ENCODE measurements at regions not wholly inside any gene's neighbourhood (a gene's known extent, or its start where the extent isn't known, plus 50 kb on each side); places are given as distances from the start of the nearest gene placed in this dataset.

GRCh38 chr7:9621927-9622326 lies 1188.5 kb downstream of the NXPH1 start:
- Mint-ChIP-seq H3K4me1 (ENCODE audit: unreplicated experiment) (no peaks in the 10 kb centered on the region), H3K36me3 (ENCODE audit: low read depth, unreplicated experiment) (no peaks in the 10 kb centered on the region)

GRCh38 chr7:9625953-9626352 lies 1192.5 kb downstream of the NXPH1 start:
- H3K36me3 Mint-ChIP-seq (ENCODE audit: low read depth, unreplicated experiment): no peaks in the 10 kb centered on the region
- H3K4me1 Mint-ChIP-seq (ENCODE audit: unreplicated experiment): no peaks in the 10 kb centered on the region
- no peak overlapping the region for H3K27ac Mint-ChIP-seq (ENCODE audit: unreplicated experiment)
- no peaks in the 10 kb centered on the region for H3K27me3 Mint-ChIP-seq (ENCODE audit: unreplicated experiment)
- H3K9me3 Mint-ChIP-seq (ENCODE audit: unreplicated experiment): no peaks in the 10 kb centered on the region
- DNase-seq (ENCODE audit: low spot score): no peak
- H3K4me3 Mint-ChIP-seq (ENCODE audit: unreplicated experiment): no peak overlapping the region
- no peak for TF ChIP-seq CTCF (IDR thresholded peaks at IDR 0.05; ENCODE audit: unreplicated experiment)

More at GRCh38 chr7:9621927-9622326, 1188.5 kb downstream of the NXPH1 start:
- DNase-seq (ENCODE audit: low spot score): no peak
- H3K27ac Mint-ChIP-seq (ENCODE audit: unreplicated experiment): no peak overlapping the region
- no peak for TF ChIP-seq CTCF (IDR thresholded peaks at IDR 0.05; ENCODE audit: unreplicated experiment)
- H3K9me3 Mint-ChIP-seq (ENCODE audit: unreplicated experiment): no peaks in the 10 kb centered on the region
- H3K27me3 Mint-ChIP-seq (ENCODE audit: unreplicated experiment): no peaks in the 10 kb centered on the region
- H3K4me3 Mint-ChIP-seq (ENCODE audit: unreplicated experiment): peak overlapping the region; percentile 56

- Mint-ChIP-seq H3K27ac (ENCODE audit: unreplicated experiment) (no peak overlapping the region), H3K4me1 (ENCODE audit: unreplicated experiment) (no peaks in the 10 kb centered on the region), H3K9me3 (ENCODE audit: unreplicated experiment) (no peaks in the 10 kb centered on the region), H3K4me3 (ENCODE audit: unreplicated experiment) (no peak overlapping the region), H3K27me3 (ENCODE audit: unreplicated experiment) (no peaks in the 10 kb centered on the region), H3K36me3 (ENCODE audit: low read depth, unreplicated experiment) (no peaks in the 10 kb centered on the region)
- TF ChIP-seq CTCF (IDR thresholded peaks at IDR 0.05; ENCODE audit: unreplicated experiment): no peak
- no peak for DNase-seq (ENCODE audit: low spot score)
Observed at GRCh38 chr7:9645756-9646155, 1212.3 kb downstream of the NXPH1 start.

GRCh38 chr7:9657257-9657656 lies 1223.8 kb downstream of the NXPH1 start:
- H3K27me3 Mint-ChIP-seq (ENCODE audit: unreplicated experiment): peaks cover 6% of the 10 kb centered on the region
- no peak for DNase-seq (ENCODE audit: low spot score)
- no peaks in the 10 kb centered on the region for H3K4me1 Mint-ChIP-seq (ENCODE audit: unreplicated experiment)
- no peak for TF ChIP-seq CTCF (IDR thresholded peaks at IDR 0.05; ENCODE audit: unreplicated experiment)
- H3K36me3 Mint-ChIP-seq (ENCODE audit: low read depth, unreplicated experiment): peaks cover 3% of the 10 kb centered on the region
- no peak overlapping the region for H3K27ac Mint-ChIP-seq (ENCODE audit: unreplicated experiment)
- peaks cover 5% of the 10 kb centered on the region for H3K9me3 Mint-ChIP-seq (ENCODE audit: unreplicated experiment)
- no peak overlapping the region for H3K4me3 Mint-ChIP-seq (ENCODE audit: unreplicated experiment)

- Mint-ChIP-seq H3K4me3 (ENCODE audit: unreplicated experiment) (no peak overlapping the region), H3K27ac (ENCODE audit: unreplicated experiment) (no peak overlapping the region), H3K27me3 (ENCODE audit: unreplicated experiment) (no peaks in the 10 kb centered on the region), H3K36me3 (ENCODE audit: low read depth, unreplicated experiment) (no peaks in the 10 kb centered on the region), H3K9me3 (ENCODE audit: unreplicated experiment) (no peaks in the 10 kb centered on the region), H3K4me1 (ENCODE audit: unreplicated experiment) (no peaks in the 10 kb centered on the region)
- DNase-seq (ENCODE audit: low spot score): no peak
- TF ChIP-seq CTCF (IDR thresholded peaks at IDR 0.05; ENCODE audit: unreplicated experiment): no peak
Observed at GRCh38 chr7:9671979-9672917, 1238.8 kb downstream of the NXPH1 start.

Measured in endothelial cell (in vitro differentiated cells).